Right kidney (tissue), 1 donor: ENCODE measurements at regions not wholly inside any gene's neighbourhood (a gene's known extent, or its start where the extent isn't known, plus 50 kb on each side); places are given as distances from the start of the nearest gene placed in this dataset.

Experiments used
- DNase-seq: peaks from one replicate; pipeline ENCODE4 v3.0.0-alpha.2; 2016

- no peak for DNase-seq
Observed at GRCh38 chr10:112871021-112871420, 79.0 kb upstream of the TCF7L2 start.

GRCh38 chr10:112872728-112873127 lies 77.3 kb upstream of the TCF7L2 start:
- no peak for DNase-seq

- no peak for DNase-seq
Observed at GRCh38 chr10:112873541-112873940, 76.5 kb upstream of the TCF7L2 start.

GRCh38 chr10:112874982-112875381 lies 75.1 kb upstream of the TCF7L2 start:
- DNase-seq = no peak

GRCh38 chr10:112875476-112876267 lies 74.4 kb upstream of the TCF7L2 start:
- DNase-seq = no peak

- DNase-seq = no peak
Observed at GRCh38 chr10:112880633-112881530, 69.2 kb upstream of the TCF7L2 start.

GRCh38 chr10:112883360-112884178 lies 66.5 kb upstream of the TCF7L2 start:
- DNase-seq = no peak

- no peak for DNase-seq
Observed at GRCh38 chr10:112884179-112884504, 65.9 kb upstream of the TCF7L2 start.

GRCh38 chr10:112886463-112886862 lies 63.6 kb upstream of the TCF7L2 start:
- DNase-seq = no peak

- no peak for DNase-seq
Observed at GRCh38 chr10:112887968-112888367, 62.1 kb upstream of the TCF7L2 start.

- no peak for DNase-seq
Observed at GRCh38 chr10:112895292-112895691, 54.8 kb upstream of the TCF7L2 start.

GRCh38 chr10:112896273-112896672 lies 53.8 kb upstream of the TCF7L2 start:
- DNase-seq = no peak

- DNase-seq = no peak
Observed at GRCh38 chr10:112896722-112897121, 53.3 kb upstream of the TCF7L2 start.

- peak; percentile 63 for DNase-seq
Observed at GRCh38 chr10:112898540-112899390, 51.3 kb upstream of the TCF7L2 start.

- DNase-seq = no peak
Observed at GRCh38 chr10:112899391-112900065, 50.5 kb upstream of the TCF7L2 start.
